ENCODE measurements at regions not wholly inside any gene's neighbourhood (a gene's known extent, or its start where the extent isn't known, plus 50 kb on each side); places are given as distances from the start of the nearest gene placed in this dataset.
A peak's percentile ranks its signal among the peaks of the same experiment; 100 is the strongest.
"Not testable (repeated sequence)": the region's sequence is repeated elsewhere in the genome, so short reads cannot be mapped to it uniquely, and the experiment has no call there.

DNA sequence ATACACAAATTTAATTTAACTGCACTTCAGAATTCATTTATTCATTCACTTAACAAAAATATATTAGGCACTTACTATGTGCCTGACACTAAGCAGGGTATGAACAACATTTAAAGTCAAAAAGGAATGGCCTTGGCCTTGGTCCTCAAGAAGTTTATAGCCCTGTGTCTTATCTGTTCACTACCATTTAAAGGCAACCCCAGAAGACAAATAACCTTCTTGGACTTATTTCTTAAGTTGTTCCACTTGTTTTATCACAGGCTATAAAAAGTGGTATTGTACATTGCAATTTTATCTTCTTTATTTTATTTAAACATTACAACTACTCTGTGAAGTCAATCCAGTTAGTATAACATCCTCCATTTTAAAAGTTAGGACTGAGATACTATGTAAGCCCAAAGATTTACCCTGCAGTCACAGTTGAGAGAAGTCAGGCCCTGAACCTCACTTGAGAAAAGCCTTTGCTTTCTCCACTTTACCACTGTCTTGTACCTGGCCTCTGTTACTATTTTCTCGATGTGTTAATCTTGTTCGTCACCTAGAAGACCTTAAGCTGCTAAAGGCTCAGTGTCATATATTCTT is 305.6 kb upstream of the DIPK2B start:
- DNase-seq (ENCODE audit: low read depth in 2 of 2) = no peak

DNA sequence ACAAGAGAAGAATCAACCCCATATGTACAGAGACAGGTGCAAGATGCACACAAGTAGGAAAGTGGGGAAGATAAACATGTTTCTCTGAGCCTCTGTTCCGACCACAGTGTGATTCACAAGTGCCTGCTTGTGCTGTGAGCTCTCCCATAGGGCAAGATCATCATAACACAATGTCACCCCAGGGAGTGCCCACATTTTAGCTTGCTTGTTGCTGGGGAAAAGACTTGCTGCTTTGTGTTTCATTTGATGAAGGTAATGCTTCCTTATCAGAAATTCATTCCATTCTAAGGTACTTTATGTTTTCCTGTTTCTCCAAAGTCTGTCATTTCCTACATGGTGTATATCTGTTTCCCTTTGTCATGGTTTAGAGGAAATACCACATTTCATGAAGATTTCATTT is 304.5 kb upstream of the DIPK2B start:
- DNase-seq (ENCODE audit: low read depth in 2 of 2) = peak; percentile 79 to 89

- not testable (repeated sequence) for DNase-seq (ENCODE audit: low read depth in 2 of 2)
Measured at GRCh38 chrX:45503787-45504362, 303.2 kb upstream of the DIPK2B start.

DNA sequence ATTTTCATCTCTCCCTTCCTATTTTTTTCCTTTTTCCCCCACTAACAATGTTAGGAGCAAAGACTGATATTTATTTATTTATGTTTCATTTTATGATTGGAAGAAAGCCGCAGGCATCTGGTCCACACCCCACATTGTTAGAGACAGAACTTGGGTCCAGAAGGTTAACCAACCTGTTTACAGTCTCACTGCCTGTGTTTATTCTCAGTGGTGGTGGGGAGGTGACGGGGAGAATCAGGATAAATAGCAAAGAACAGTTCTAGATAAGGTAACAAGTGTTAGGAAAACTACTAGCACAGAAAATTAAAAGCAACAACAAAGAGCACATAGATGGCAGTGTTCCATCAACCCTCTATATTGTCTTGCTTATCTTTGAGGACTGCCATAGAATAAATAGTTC is 301.7 kb upstream of the DIPK2B start:
- DNase-seq (ENCODE audit: low read depth in 2 of 2) = no peak

DNA sequence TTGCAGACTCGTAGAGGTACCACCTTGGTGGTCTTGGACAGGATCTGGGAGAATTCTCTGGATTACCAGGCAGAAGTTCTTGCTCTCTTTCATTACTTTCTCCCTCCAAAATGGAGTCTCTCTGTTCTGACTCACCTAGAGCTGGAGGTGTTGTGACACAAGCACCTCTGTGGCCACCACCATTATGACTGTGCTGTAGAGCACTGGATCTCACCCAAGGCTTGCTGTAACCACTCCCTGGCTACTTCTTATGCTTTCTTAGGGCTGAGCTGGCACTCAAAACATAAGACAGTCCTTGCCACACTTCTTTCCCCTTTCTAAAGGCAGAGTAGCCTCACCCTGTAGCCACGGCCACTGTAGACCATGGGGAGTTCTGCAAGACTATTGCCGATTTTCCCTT is 296.6 kb upstream of the DIPK2B start:
- no peak for DNase-seq (ENCODE audit: low read depth in 2 of 2)

DNA sequence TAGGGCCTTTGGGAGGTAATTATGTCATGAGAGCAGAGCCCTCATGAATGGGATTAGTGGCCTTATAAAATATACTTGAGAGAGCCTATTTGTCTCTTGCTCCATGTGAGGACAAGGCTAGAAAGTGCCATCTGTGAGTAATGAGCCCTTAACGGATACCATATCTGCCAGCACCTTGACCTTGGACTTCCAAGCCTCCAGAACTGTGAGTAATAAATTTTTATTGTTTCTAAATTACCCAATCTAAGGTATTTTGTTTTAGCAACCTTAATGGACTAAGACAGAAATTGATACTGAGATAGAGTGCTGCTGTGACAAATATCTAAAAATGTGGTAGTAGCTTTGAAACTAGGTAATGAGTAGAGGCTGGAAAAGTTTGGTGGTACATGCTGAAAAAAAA is 285.0 kb upstream of the DIPK2B start:
- DNase-seq (ENCODE audit: low read depth in 2 of 2) = no peak

DNA sequence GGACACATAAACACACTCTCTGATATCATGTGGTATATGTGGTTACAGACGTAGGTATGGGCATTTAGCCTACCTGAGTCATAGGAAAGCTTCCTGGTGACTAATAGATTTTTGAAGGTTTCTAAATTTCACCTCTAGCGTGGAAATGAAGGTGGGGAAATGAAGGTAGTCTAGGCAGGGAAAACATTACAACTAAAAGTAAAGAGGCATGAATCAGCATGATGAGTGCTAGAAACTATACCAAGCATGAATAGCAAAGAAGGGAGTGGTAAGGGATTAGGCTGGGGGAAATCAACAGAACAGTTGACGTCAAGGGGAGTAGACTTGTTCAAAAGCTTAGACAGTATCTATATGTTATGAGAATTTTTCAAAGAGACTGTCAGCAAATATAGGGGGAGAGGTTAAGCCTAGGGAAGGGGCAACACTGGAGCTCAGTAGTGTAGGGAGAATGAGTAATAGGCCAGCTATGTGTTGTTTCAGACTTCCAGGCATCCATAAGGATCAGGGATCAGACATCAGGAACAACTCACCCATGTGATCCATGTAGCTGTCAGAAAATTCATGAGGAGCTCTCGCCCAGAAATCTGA is 279.3 kb upstream of the DIPK2B start:
- peak in 1 of 2 donors; percentile 76 for DNase-seq (ENCODE audit: low read depth in 2 of 2)

- DNase-seq (ENCODE audit: low read depth in 2 of 2) = peak in 1 of 2 donors; percentile 67
Measured at GRCh38 chrX:45479196-45479834, 278.6 kb upstream of the DIPK2B start.

- DNase-seq (ENCODE audit: low read depth in 2 of 2) = peak; percentile 67 to 68
Measured at GRCh38 chrX:45472968-45473367, 272.3 kb upstream of the DIPK2B start.

DNA sequence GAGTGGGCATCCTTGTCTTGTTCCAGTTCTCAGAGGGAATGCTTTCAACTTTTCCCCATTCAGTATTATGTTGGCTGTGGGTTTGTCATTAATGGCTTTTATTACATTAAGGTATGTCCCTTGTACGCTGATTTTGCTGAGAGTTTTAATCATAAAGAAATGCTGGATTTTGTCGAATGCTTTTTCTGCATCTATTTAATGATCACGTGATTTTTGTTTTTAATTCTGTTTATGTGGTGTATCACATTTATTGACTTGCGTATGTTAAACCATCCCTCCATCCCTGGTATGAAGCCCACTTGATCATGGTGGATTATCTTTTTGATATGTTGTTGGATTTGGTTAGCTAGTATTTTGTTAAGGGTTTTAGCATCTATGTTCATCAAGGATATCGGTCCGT is 266.9 kb upstream of the DIPK2B start:
- DNase-seq (ENCODE audit: low read depth in 2 of 2) = not testable (repeated sequence)

- not testable (repeated sequence) for DNase-seq (ENCODE audit: low read depth in 2 of 2)
Measured at GRCh38 chrX:45455732-45456131, 255.1 kb upstream of the DIPK2B start.

GRCh38 chrX:45454290-45454689 is 253.6 kb upstream of the DIPK2B start:
- DNase-seq (ENCODE audit: low read depth in 2 of 2) = no peak

GRCh38 chrX:45449982-45450381 is 249.3 kb upstream of the DIPK2B start:
- no peak for DNase-seq (ENCODE audit: low read depth in 2 of 2)

GRCh38 chrX:45447995-45448394 is 247.3 kb upstream of the DIPK2B start:
- DNase-seq (ENCODE audit: low read depth in 2 of 2) = no peak

GRCh38 chrX:45447331-45447730 is 246.7 kb upstream of the DIPK2B start:
- no peak for DNase-seq (ENCODE audit: low read depth in 2 of 2)

GRCh38 chrX:45445745-45446412 is 245.2 kb upstream of the DIPK2B start:
- DNase-seq (ENCODE audit: low read depth in 2 of 2) = peak in 1 of 2 donors; percentile 75

GRCh38 chrX:45437186-45437585 is 236.5 kb upstream of the DIPK2B start:
- no peak for DNase-seq (ENCODE audit: low read depth in 2 of 2)

GRCh38 chrX:45435481-45435880 is 234.8 kb upstream of the DIPK2B start:
- no peak for DNase-seq (ENCODE audit: low read depth in 2 of 2)

DNA sequence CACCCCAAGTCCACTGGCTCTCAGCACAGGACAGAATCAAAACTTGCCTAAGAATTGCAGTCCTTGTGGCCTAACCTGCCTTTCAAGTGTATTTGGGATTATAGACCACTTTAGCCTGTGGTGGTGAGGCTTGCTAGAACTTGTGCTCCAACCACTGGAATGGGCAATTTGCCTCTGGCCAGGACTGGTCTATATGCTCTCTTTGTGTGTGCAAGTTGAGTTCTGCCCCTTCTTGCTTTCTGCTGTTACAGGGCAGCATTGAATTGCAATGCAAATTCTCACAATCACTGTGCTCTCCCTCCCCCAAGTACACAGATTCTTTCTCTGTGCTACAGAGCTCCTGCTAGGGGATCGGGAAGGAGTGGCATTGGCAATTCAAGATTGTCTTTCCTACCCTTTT is 233.6 kb upstream of the DIPK2B start:
- DNase-seq (ENCODE audit: low read depth in 2 of 2) = no peak

DNA sequence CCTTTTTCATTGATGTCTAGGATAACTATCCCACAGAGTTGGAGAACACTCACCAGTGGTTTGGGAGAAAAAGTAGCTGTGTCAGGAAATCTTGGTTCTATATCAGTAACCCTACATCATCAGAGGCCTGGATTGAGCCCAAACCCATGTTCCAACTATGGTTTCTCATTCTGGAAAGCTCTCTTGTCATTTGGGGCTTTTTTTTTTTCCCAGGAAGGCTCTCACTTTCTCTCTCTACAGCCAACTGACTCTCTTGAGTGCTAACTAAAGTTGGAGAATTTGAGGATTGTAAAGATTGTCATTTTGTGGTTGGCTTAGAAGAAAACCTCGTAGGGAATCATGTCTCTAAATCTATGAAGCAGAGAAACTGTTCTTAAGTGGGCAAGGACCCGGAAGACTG is 228.2 kb upstream of the DIPK2B start:
- no peak for DNase-seq (ENCODE audit: low read depth in 2 of 2)

GRCh38 chrX:45424326-45424725 is 223.7 kb upstream of the DIPK2B start:
- DNase-seq (ENCODE audit: low read depth in 2 of 2) = no peak

GRCh38 chrX:45422216-45422925 is 221.7 kb upstream of the DIPK2B start:
- DNase-seq (ENCODE audit: low read depth in 2 of 2) = no peak
